SU-DHL-6 (cell line): ENCODE measurements at regions not wholly inside any gene's neighbourhood (a gene's known extent, or its start where the extent isn't known, plus 50 kb on each side); places are given as distances from the start of the nearest gene placed in this dataset.
"Not testable (repeated sequence)": the region's sequence is repeated elsewhere in the genome, so short reads cannot be mapped to it uniquely, and the experiment has no call there.

ENCODE experiments used
- H2AFZ ChIP-seq: fragments of 200-600 bp; sonication (generic); 2 replicates; pipeline ENCODE4 v1.6.1; 2014; ENCODE audit warnings: low read depth, mild to moderate bottlenecking, moderate library complexity, mixed read lengths, antibody characterized with exemption, low read length; ENCODE audit not compliant: severe bottlenecking
- H3F3A ChIP-seq: fragments of 200-600 bp; shearing (Covaris generic); 2 replicates; pipeline ENCODE4 v1.6.0; 2016; ENCODE audit warnings: antibody characterized with exemption, mild to moderate bottlenecking; ENCODE audit not compliant: insufficient read depth
- H3K27ac ChIP-seq: fragments of 200-600 bp; sonication (generic); 2 replicates; pipeline ENCODE4 v1.5.1; 2016; ENCODE audit warnings: low read depth, mild to moderate bottlenecking, low read length, moderate library complexity, mixed read lengths
- H3K27me3 ChIP-seq: fragments of 200-600 bp; sonication (generic), shearing (Covaris generic); 2 replicates; pipeline ENCODE4 v1.6.0; 2014; ENCODE audit warnings: mild to moderate bottlenecking, low read length
- H3K36me3 ChIP-seq: fragments of 200-600 bp; sonication (generic); 2 replicates; pipeline ENCODE4 v1.6.1; 2014; ENCODE audit warnings: mild to moderate bottlenecking, low read length, mixed read lengths
- H3K4me2 ChIP-seq: fragments of 300-600, 200-600 bp; shearing (Covaris generic), sonication (generic); 2 replicates; pipeline ENCODE4 v1.6.0; 2014; ENCODE audit warnings: low read length, low read depth, mild to moderate bottlenecking; ENCODE audit not compliant: poor library complexity, severe bottlenecking
- H3K4me3 ChIP-seq: fragments of 200-600 bp; sonication (generic); 2 replicates; pipeline ENCODE4 v1.5.1; 2014; ENCODE audit warnings: antibody characterized with exemption, low read length, mild to moderate bottlenecking, mixed read lengths; ENCODE audit not compliant: insufficient read depth, poor library complexity, severe bottlenecking
- H3K79me2 ChIP-seq: fragments of 200-600 bp; sonication (generic); 2 replicates; pipeline ENCODE4 v1.6.1; 2014; ENCODE audit warnings: mild to moderate bottlenecking, low read length, moderate library complexity; ENCODE audit not compliant: insufficient read depth
- H3K9ac ChIP-seq: fragments of 200-600 bp; sonication (generic); 2 replicates; pipeline ENCODE4 v1.7.0; 2014; ENCODE audit warnings: mild to moderate bottlenecking, low read length
- H3K9me2 ChIP-seq: fragments of 200-600 bp; sonication (generic); replicated peaks from 2 replicates; pipeline ENCODE4 v1.6.1; 2014; ENCODE audit warnings: low read length; ENCODE audit not compliant: insufficient read depth
- H3K9me3 ChIP-seq: fragments of 200-600 bp; sonication (generic); 2 replicates; pipeline ENCODE4 v1.6.1; 2014; ENCODE audit warnings: low read length, mixed read lengths; ENCODE audit not compliant: insufficient read depth
- H4K20me1 ChIP-seq: fragments of 200-600 bp; sonication (generic); 2 replicates; pipeline ENCODE4 v1.6.1; 2014; ENCODE audit warnings: low read depth, mild to moderate bottlenecking, antibody characterized with exemption, low read length, moderate library complexity, mixed read lengths
- EZH2phosphoT487 ChIP-seq: fragments of 200-600 bp; sonication (generic), shearing (Covaris generic); conservative IDR thresholded peaks from 2 replicates; pipeline ENCODE4 v1.6.1; 2018; ENCODE audit warnings: mild to moderate bottlenecking, antibody characterized with exemption, low read length, moderate library complexity, mixed read lengths
- TF ChIP-seq, protein P1 (sequence below): fragments of 200-600 bp; sonication (generic); IDR thresholded peaks from one replicate; pipeline ENCODE4 v1.5.1; 2017; ENCODE audit warnings: antibody characterized with exemption, mild to moderate bottlenecking, low read length, moderate library complexity; ENCODE audit not compliant: insufficient read depth, poor library complexity, severe bottlenecking

DNA sequence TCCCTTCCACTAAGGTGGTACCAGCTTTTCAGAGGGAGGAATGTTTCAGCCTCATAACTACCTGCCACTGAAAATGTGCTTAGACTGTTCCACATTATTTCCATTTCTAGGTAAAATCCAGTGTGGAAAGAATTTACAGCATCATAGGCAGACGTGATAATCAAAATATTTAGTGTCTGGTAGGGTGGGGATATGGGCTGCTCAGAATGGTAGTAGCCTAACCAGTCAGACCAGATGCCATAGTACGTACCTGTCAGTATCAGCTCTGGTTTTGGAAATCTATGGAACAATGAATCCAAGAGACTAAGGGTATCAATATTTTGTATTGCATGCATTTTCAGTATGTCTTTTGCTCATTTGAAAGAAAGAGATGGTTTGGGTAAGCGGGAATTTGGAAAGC, 76.8 kb upstream of the APBB1IP start:
- no peaks in the 10 kb centered on the region for H3K27me3 ChIP-seq
- no peaks in the 10 kb centered on the region for H3K79me2 ChIP-seq
- no peak overlapping the region for H2AFZ ChIP-seq
- no peaks in the 10 kb centered on the region for H4K20me1 ChIP-seq
- H3K9me3 ChIP-seq = no peaks in the 10 kb centered on the region
- H3K9me2 ChIP-seq = no peaks in the 10 kb centered on the region
- no peaks in the 10 kb centered on the region for H3K36me3 ChIP-seq
- H3K27ac ChIP-seq = no peak overlapping the region
- no peaks in the 10 kb centered on the region for H3F3A ChIP-seq
- no peak overlapping the region for H3K4me2 ChIP-seq
- TF ChIP-seq, protein P1, sequence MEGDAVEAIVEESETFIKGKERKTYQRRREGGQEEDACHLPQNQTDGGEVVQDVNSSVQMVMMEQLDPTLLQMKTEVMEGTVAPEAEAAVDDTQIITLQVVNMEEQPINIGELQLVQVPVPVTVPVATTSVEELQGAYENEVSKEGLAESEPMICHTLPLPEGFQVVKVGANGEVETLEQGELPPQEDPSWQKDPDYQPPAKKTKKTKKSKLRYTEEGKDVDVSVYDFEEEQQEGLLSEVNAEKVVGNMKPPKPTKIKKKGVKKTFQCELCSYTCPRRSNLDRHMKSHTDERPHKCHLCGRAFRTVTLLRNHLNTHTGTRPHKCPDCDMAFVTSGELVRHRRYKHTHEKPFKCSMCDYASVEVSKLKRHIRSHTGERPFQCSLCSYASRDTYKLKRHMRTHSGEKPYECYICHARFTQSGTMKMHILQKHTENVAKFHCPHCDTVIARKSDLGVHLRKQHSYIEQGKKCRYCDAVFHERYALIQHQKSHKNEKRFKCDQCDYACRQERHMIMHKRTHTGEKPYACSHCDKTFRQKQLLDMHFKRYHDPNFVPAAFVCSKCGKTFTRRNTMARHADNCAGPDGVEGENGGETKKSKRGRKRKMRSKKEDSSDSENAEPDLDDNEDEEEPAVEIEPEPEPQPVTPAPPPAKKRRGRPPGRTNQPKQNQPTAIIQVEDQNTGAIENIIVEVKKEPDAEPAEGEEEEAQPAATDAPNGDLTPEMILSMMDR = no peak
- no peak for TF ChIP-seq EZH2phosphoT487
- H3K4me3 ChIP-seq = no peak overlapping the region
- no peak overlapping the region for H3K9ac ChIP-seq

DNA sequence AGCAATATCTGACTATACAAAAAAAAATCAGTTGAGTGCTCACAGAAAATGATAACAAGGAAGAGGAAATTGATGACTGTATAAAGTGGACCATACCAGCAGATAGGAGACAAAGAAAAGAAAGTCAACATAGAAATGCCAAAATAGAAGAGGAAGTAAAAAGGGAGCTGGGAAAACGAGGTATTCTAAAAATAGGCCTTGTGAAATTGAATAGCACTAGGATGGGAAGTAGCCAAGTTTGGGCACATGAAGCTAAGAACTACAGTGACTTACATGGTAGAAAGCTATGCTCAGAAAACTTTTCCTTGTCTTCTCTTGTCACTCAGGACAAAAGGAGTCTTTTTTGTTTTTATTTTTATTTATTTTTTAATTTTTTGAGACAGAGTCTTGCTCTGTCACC, 76.2 kb upstream of the APBB1IP start:
- no peaks in the 10 kb centered on the region for H3K36me3 ChIP-seq
- H3K27ac ChIP-seq = no peak overlapping the region
- H3K27me3 ChIP-seq = no peaks in the 10 kb centered on the region
- H3K9ac ChIP-seq = no peak overlapping the region
- TF ChIP-seq, protein P1 = no peak
- TF ChIP-seq EZH2phosphoT487 = no peak
- H3K9me3 ChIP-seq = no peaks in the 10 kb centered on the region
- H3K4me2 ChIP-seq = no peak overlapping the region
- no peaks in the 10 kb centered on the region for H3K79me2 ChIP-seq
- no peak overlapping the region for H2AFZ ChIP-seq
- H3F3A ChIP-seq = no peaks in the 10 kb centered on the region
- H3K9me2 ChIP-seq = no peaks in the 10 kb centered on the region
- no peak overlapping the region for H3K4me3 ChIP-seq
- H4K20me1 ChIP-seq = no peaks in the 10 kb centered on the region

- Histone ChIP-seq H3K36me3 (no peaks in the 10 kb centered on the region), H3K9ac (no peak overlapping the region), H3K79me2 (no peaks in the 10 kb centered on the region), H3K27ac (no peak overlapping the region), H3F3A (no peaks in the 10 kb centered on the region), H3K4me3 (no peak overlapping the region), H3K9me3 (no peaks in the 10 kb centered on the region; the same call in 1 of the 2 replicates), H4K20me1 (no peaks in the 10 kb centered on the region), H3K4me2 (no peak overlapping the region), H3K27me3 (no peaks in the 10 kb centered on the region), H2AFZ (no peak overlapping the region), H3K9me2 (no peaks in the 10 kb centered on the region)
- TF ChIP-seq EZH2phosphoT487 = no peak
- TF ChIP-seq, protein P1 = no peak
Measured at GRCh38 chr10:26365681-26366358, 72.3 kb upstream of the APBB1IP start.

DNA sequence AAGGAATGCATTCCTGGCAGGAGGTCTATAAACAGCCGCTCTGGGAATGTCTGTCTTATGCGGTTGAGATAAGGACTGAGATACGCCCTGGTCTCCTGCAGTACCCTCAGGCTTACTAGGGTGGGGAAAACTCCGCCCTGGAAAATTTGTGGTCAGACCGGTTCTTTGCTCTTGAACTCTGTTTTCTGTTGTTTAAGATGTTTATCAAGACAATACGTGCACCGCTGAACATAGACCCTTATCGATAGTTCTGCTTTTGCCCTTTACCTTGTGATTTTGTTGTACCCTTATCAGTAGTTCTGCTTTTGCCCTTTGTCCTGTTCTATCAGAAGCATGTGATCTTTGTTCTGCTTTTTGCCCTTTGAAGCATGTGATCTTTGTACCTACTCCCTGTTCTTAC, 71.1 kb upstream of the APBB1IP start:
- not testable (repeated sequence) for H3K36me3 ChIP-seq, H3K27me3 ChIP-seq, H3K4me3 ChIP-seq, H3F3A ChIP-seq, H3K9me2 ChIP-seq, H4K20me1 ChIP-seq, H3K79me2 ChIP-seq, H3K27ac ChIP-seq, H3K9ac ChIP-seq, H2AFZ ChIP-seq, H3K9me3 ChIP-seq, H3K4me2 ChIP-seq
